Uterus (tissue), 3 donors: ENCODE measurements at regions not wholly inside any gene's neighbourhood (a gene's known extent, or its start where the extent isn't known, plus 50 kb on each side); places are given as distances from the start of the nearest gene placed in this dataset.
A peak's percentile ranks its signal among the peaks of the same experiment; 100 is the strongest.

Experiments used
- DNase-seq, 2 donors: peaks; one replicate each; pipeline ENCODE4 v3.0.0-alpha.2; 2019 to 2020
- H3K27ac ChIP-seq, 2 donors: fragments of 200-600 bp; sonication (generic); 1 replicate in 1 of 2; 2 replicates in 1 of 2; pipeline ENCODE4 v1.5.1; 2016 to 2018
- H3K27me3 ChIP-seq, 2 donors: fragments of 200-600 bp; sonication (generic); one replicate each; pipeline ENCODE4 v1.5.1; 2018 to 2019; ENCODE audit warnings: control low read depth in 1 of 2
- H3K36me3 ChIP-seq, 2 donors: fragments of 200-600 bp; sonication (generic); one replicate each; pipeline ENCODE4 v1.5.1; 2019; ENCODE audit warnings: control low read depth in 1 of 2
- H3K4me1 ChIP-seq, 2 donors: fragments of 200-600 bp; sonication (generic); one replicate each; pipeline ENCODE4 v1.5.1; 2018 to 2019; ENCODE audit warnings: control low read depth in 1 of 2
- H3K4me3 ChIP-seq, 2 donors: fragments of 200-600 bp; sonication (generic); 1 replicate in 1 of 2; 2 replicates in 1 of 2; pipeline ENCODE4 v1.5.1; 2018 to 2019; ENCODE audit warnings: mild to moderate bottlenecking in 1 of 2
- H3K9me3 ChIP-seq, 2 donors: fragments of 200-600 bp; sonication (generic); one replicate each; pipeline ENCODE4 v1.5.1; 2019; ENCODE audit warnings: control low read depth in 1 of 2
- POLR2A ChIP-seq, 2 donors: fragments of 450-650 bp; IDR thresholded peaks; one replicate each; pipeline ENCODE4 v1.6.1; 2016; ENCODE audit warnings: antibody characterized with exemption in 2 of 2, mild to moderate bottlenecking in 1 of 2, moderate library complexity in 1 of 2
- intact Hi-C: fragments of 100-400 bp; cut with DNase I; formaldehyde crosslinking; loops from one replicate; pipeline ENCODE4 v1.15.1; 2023; ENCODE audit warnings: low total_unique reads
- TF ChIP-seq, protein P1 (sequence below), 4 experiments: fragments of 200-600 bp in 2 of 4; fragments of 450-650 bp in 2 of 4; sonication (generic) in 2 of 4; IDR thresholded peaks; one replicate each; pipeline ENCODE4 v1.5.1; 2016 to 2019; ENCODE audit warnings: antibody characterized with exemption in 4 of 4, mild to moderate bottlenecking in 2 of 4, moderate library complexity in 1 of 4
- donor health status: DM: yes; HTN: yes; CAD: no.

DNA sequence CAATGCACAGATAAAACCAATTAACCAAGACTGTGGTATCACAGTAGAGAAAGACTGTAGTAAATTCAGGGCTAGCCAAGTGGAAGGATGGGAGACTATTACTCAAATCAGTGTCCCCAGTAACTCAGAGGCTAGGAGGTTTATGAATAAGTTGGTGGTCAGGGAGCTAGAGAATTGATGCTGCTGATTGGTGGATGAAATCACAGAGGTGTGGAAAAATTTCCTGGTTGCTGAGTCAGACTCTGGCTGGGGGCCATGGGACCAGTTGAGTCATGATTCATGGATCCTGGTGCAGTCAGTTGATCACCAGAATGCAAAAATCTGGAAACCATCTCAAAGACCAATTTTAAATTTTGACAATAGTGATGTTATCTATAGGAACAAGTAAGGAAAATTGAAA is 555.9 kb downstream of the C6orf118 start:
- no peaks in the 10 kb centered on the region for H3K4me1 ChIP-seq

DNA sequence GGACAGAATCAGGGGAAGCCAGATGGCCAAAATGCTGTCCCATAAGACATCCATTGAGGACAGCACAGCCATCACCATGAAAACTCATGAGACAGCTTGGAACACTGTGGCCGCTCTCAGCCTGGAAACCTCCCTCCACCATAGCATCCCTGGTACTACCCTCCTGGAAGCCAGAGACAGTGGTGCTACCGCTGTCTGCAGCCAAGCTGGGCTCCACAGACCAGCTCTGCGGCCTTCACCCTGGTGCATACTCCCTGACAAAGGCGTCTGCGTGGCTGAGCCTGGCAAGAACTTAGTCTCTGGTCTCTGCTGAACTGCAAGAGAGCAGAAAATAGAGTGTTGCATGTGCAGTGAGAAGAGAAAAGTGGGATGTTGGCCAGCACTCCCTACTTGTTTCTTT is 558.0 kb downstream of the C6orf118 start:
- no peak for TF ChIP-seq POLR2A (IDR thresholded peaks at IDR 0.05)
- TF ChIP-seq, protein P1, sequence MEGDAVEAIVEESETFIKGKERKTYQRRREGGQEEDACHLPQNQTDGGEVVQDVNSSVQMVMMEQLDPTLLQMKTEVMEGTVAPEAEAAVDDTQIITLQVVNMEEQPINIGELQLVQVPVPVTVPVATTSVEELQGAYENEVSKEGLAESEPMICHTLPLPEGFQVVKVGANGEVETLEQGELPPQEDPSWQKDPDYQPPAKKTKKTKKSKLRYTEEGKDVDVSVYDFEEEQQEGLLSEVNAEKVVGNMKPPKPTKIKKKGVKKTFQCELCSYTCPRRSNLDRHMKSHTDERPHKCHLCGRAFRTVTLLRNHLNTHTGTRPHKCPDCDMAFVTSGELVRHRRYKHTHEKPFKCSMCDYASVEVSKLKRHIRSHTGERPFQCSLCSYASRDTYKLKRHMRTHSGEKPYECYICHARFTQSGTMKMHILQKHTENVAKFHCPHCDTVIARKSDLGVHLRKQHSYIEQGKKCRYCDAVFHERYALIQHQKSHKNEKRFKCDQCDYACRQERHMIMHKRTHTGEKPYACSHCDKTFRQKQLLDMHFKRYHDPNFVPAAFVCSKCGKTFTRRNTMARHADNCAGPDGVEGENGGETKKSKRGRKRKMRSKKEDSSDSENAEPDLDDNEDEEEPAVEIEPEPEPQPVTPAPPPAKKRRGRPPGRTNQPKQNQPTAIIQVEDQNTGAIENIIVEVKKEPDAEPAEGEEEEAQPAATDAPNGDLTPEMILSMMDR (IDR thresholded peaks at IDR 0.05) = no peak
- H3K36me3 ChIP-seq = no peaks in the 10 kb centered on the region
- H3K4me3 ChIP-seq = no peak overlapping the region
- no peak for DNase-seq
- no peaks in the 10 kb centered on the region for H3K4me1 ChIP-seq
- intact Hi-C loops = no loop called here
- H3K27me3 ChIP-seq = no peaks in the 10 kb centered on the region
- H3K27ac ChIP-seq = no peak overlapping the region
- no peaks in the 10 kb centered on the region for H3K9me3 ChIP-seq

More for the DNA sequence above, 555.9 kb downstream of the C6orf118 start:
- no peaks in the 10 kb centered on the region for H3K36me3 ChIP-seq
- DNase-seq = no peak
- TF ChIP-seq POLR2A (IDR thresholded peaks at IDR 0.05) = no peak
- TF ChIP-seq, protein P1 (IDR thresholded peaks at IDR 0.05) = no peak
- H3K27ac ChIP-seq = no peak overlapping the region
- H3K4me3 ChIP-seq = no peak overlapping the region
- intact Hi-C loops = no loop called here
- H3K9me3 ChIP-seq = no peaks in the 10 kb centered on the region
- no peaks in the 10 kb centered on the region for H3K27me3 ChIP-seq

DNA sequence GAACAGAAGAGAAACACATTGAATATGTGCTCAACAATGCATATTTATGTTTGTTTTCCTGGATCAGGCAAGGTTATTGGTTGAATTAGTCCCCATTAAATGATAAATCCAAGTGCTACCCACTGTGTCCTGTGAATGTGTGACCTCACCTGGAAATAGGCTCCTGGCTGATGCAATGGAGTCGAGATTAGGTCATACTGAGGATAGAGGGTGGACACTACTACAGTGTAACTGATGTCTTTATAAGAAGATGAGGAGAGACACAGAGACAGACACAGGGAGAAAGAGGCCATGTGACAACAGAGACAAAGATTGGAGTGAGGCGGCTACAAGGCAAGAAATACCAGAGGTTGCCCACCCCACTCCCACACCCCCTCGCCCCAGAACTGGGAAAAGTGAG is 559.3 kb downstream of the C6orf118 start:
- no peaks in the 10 kb centered on the region for H3K4me1 ChIP-seq
- TF ChIP-seq, protein P1 (IDR thresholded peaks at IDR 0.05) = no peak
- TF ChIP-seq POLR2A (IDR thresholded peaks at IDR 0.05) = no peak
- no peaks in the 10 kb centered on the region for H3K36me3 ChIP-seq
- H3K9me3 ChIP-seq = no peaks in the 10 kb centered on the region
- H3K27me3 ChIP-seq = no peaks in the 10 kb centered on the region
- no peak overlapping the region for H3K4me3 ChIP-seq
- no peak overlapping the region for H3K27ac ChIP-seq
- no peak for DNase-seq
- intact Hi-C loops = no loop called here

DNA sequence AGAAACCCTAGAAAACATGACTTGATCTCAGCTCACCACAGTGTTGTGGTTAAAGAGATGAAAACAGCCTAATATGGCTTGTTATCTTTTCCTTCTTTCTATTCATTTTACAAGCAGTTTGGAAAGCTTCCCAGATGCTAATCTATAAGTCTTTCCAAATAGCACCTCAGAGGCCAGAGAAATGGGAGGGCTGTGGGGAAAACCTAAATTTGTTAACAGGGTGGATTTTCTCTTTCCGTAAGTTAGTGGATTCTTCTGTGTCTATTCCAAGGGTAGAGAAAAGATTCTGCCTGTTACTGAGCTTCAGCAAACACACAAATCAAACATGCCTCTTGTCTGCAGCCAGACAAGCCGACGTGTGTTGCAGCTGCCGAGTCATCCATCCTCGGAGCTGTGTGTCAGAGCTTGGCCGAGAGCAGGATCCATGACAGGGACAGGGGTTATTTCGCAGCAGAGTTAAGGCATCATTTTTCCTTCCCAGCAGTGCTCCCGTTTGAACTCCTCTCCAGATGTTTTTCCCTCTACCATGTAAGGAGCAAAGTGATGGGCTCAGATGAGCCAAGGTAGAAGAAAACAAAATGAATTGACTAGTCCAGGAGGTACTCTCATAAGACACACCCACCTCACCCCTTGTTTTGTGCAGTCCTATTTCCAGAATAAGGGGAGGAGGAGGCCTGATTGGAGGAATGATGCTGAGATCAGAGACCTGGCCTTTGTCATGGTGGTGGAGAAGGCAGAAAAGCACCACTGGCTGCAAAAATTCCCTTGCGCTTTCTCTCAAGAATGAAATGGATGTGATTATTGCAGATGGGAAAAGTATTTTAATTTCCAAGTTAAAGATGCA is 560.0 kb downstream of the C6orf118 start:
- no peak overlapping the region for H3K27ac ChIP-seq
- no peaks in the 10 kb centered on the region for H3K36me3 ChIP-seq
- no peaks in the 10 kb centered on the region for H3K4me1 ChIP-seq
- H3K4me3 ChIP-seq = no peak overlapping the region
- no peaks in the 10 kb centered on the region for H3K27me3 ChIP-seq
- intact Hi-C loops = no loop called here
- no peak for TF ChIP-seq POLR2A (IDR thresholded peaks at IDR 0.05)
- TF ChIP-seq, protein P1 (IDR thresholded peaks at IDR 0.05) = no peak
- DNase-seq = peak in 1 of 2 donors; percentile 22
- no peaks in the 10 kb centered on the region for H3K9me3 ChIP-seq

DNA sequence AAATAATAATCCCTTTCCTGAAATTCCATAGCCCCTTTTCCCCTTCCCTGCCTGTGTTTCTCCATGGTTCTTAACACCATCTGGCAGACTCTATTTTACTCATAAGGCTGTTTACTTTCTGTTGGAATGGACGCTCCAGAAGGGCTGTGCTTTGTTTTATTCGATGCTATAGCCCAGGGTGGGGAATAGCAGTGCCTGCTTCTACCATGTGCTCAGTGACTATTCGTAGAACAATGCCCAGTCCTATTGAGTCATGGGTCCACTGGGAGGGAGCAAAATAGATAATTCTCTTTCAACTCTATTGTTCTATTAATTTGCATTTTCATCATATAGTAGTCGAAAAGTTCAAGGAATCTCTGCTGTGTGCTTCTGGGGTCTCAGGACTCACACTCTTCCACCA is 565.1 kb downstream of the C6orf118 start:
- no peak for TF ChIP-seq POLR2A (IDR thresholded peaks at IDR 0.05)
- TF ChIP-seq, protein P1 (IDR thresholded peaks at IDR 0.05) = no peak
- Histone ChIP-seq H3K4me1 (no peaks in the 10 kb centered on the region), H3K27ac (no peak overlapping the region), H3K36me3 (no peaks in the 10 kb centered on the region), H3K9me3 (no peaks in the 10 kb centered on the region), H3K27me3 (no peaks in the 10 kb centered on the region), H3K4me3 (no peak overlapping the region)
- DNase-seq = no peak
- intact Hi-C loops = no loop called here
